CD4-positive, alpha-beta T cell treated with Interleukin-12 subunit alpha and Interleukin-12 subunit beta, for 1 hour (primary cell): ENCODE measurements at regions not wholly inside any gene's neighbourhood (a gene's known extent, or its start where the extent isn't known, plus 50 kb on each side); places are given as distances from the start of the nearest gene placed in this dataset.

ENCODE experiments used
- DNase-seq: peaks from one replicate; pipeline ENCODE4 v3.0.0-alpha.2; 2020

DNA sequence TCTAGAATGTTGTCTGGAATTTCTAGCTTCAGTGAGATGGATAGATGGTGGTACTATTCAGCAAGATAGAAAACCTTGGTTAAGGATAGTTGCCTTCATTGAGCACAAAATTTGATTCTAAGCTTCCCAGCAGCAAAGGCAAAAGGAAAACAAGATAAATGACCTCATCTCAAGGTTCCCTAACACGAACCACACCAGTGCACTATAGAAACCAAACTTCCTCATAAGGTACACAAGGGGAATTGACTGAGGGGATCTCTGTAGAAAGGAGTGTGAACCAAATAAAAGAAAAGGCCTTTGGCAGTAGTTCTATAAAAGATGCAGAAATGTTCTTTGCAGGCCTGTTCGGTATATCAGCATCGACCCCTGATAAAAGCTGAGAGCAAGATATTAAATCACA, 288.9 kb downstream of the SHQ1 start:
- DNase-seq: no peak

GRCh38 chr3:72558001-72558400, 290.2 kb downstream of the SHQ1 start:
- no peak for DNase-seq

DNA sequence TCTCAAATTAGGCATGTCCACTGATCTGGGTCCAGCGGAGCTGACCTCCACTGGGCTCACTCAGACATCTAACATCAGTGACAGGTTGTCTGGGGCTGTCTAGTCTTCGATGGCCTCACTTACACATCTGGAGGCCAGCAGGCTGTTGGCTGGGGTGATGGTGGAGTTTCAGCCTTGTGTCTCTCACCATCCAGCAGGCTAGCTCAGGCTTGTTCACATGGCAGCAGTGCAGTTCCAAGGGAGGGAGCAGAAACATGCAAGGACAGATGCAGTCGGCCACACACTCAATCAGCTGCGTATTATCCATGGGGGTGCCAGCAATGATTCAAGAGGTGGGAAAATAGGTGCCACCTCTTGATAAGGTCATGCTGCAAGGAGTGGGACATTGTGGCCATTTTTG, 292.5 kb downstream of the SHQ1 start:
- no peak for DNase-seq

- DNase-seq: no peak
These were observed 293.6 kb downstream of the SHQ1 start for GRCh38 chr3:72554689-72555088.

DNA sequence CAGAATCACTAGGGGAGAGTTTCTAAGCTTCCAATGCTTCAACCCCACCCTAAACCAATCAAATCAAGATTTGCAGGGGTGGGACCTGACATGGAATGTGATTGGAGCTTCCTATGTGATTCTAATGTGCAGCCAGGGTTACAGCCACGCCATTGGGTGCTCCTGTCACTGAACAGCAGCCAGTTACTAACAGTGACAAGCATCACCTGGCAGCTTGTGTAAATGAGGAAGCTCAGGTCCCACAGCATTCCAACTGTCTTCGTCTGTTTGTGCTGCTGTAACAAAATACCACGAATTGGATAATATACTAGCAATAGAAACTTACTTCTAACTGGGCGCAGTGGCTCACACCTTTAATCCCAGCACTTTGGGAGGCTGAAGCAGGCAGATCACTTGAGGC, 294.9 kb downstream of the SHQ1 start:
- DNase-seq: no peak

- no peak for DNase-seq
These were observed 297.5 kb downstream of the SHQ1 start for GRCh38 chr3:72550582-72551262.

- DNase-seq: no peak
These were observed 298.3 kb downstream of the SHQ1 start for GRCh38 chr3:72549761-72550581.

GRCh38 chr3:72548981-72549380, 299.3 kb downstream of the SHQ1 start:
- DNase-seq: no peak

- DNase-seq: no peak
These were observed 299.8 kb downstream of the SHQ1 start for GRCh38 chr3:72548461-72548860.

DNA sequence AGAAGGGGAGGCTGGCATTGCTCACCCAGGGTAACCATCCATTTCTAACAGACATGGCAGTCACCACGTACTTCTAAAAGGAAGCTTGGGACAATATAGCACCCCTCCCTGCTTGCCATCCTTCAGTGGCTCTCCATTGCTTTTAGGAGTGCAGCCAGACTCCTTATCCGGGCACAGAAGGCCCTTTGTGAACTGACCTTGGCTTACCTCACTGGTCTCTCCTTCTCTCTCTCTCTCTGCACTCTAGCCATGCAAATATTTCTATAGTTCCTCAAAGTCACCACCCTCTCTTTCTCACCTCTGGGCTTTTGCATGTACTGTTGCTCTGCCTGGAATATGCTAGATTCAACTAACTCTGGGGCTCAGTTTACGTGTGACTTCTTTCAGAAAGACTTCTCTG, 301.1 kb downstream of the SHQ1 start:
- no peak for DNase-seq

GRCh38 chr3:72544239-72544638, 304.0 kb downstream of the SHQ1 start:
- DNase-seq: no peak

GRCh38 chr3:72543246-72543645, 305.0 kb downstream of the SHQ1 start:
- no peak for DNase-seq

DNA sequence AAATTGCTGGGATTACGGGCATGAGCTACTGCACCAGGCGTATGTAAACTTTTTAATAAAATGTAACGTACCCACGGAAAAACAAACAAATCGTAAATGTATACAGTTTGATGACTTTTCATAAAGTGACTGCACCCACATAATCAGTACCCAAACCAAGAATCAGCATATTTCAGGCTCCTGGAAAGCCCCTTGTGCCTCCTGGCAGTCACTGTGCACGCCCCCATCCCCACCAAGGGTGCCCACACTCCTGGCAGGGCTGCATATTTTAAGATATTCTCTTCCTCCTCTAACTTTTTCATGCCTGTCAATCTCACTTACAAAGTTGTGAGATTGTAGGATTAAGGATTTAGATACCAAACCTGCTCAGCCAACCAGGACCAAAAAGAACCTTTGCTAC, 305.5 kb downstream of the SHQ1 start:
- no peak for DNase-seq

DNA sequence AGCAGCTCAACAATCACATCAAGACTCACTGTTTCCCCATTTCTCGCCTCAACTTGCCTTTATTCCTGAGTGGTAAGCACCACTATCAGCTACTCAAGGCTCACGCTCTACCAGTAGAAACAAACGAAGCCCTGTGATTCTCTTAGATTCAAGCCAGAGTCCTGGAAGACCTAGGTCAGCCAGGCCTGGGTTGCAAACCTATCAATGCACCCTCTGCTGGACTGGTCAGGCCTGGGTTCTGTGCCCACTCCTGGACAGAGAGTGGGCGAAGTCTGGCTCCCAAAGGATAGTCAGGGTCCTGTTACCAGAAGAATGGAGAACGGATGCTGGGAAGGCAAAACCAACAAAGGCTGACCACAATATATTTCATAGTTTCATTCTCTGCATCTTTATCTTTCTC, 308.4 kb downstream of the SHQ1 start:
- no peak for DNase-seq

DNA sequence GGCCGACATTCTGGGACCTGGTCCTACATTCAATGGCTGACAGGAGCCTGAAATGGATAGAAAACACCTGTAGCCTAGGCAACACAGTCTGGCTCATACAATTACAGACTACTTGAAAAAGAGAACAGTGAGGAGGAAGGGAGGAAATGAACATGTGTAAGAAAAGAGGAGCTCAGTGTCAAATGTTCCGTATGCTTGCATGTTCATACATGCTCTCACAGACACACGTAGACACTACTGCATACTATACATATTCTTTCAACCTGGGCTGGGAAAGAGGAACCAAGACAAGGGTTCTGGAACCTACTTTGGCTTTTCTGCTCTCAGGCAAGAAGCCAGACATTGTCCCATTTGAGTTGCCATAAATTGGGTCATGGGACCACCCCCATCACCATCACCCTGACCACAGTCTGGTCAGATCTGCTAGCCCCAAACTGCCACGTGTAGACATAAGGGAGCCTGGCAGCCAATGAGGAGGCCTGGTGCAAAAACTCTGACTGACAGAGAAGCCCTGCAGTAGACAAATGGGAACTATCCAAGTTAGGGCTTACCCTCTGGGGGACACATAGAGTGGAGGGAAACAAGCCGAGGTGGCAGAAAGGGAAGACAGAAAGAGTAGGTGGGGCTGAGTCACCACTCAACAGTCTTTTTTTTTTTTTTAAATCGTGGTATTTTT, 310.0 kb downstream of the SHQ1 start:
- no peak for DNase-seq

DNA sequence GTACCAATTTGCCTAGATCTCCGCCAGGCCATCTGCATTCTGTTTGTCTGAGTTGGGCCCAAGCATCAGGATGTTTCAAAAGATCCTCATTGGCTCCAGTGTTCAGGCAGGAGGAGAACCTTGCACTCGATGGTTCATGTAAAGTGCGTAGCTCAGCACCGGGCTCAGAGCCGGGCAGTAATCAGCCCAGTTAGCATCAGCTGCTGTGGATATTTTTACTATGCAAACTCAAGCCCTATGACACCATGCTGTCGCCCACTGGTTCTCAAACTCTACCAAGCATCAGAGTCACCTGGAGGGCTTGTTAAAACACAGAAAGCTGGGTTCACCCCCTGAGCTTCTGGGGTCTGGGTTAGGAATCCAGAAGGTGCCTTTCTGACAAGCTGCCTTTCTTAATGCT, 310.8 kb downstream of the SHQ1 start:
- no peak for DNase-seq

- DNase-seq: no peak
These were observed 311.4 kb downstream of the SHQ1 start for GRCh38 chr3:72536878-72537267.

- DNase-seq: no peak
These were observed 311.9 kb downstream of the SHQ1 start for GRCh38 chr3:72536206-72536877.

DNA sequence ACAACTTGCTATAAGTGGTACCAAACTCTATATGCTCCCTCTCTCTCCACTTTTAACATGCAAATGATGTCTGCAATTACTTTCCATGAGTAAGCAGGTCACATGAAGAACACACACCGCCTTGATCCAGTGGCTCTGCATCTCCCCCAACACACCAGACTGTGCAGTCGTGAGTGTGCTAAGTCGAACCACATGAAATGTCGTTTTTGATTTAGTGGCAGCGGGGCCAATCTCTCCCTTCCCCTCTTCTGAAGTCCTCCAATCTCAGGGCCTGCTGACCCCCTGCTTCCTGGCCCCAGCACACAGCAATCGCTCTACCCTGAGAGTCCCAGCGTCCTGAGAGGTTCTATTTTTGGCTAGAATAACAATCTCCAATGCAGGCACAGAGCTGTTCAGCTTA, 312.5 kb downstream of the SHQ1 start:
- no peak for DNase-seq

DNA sequence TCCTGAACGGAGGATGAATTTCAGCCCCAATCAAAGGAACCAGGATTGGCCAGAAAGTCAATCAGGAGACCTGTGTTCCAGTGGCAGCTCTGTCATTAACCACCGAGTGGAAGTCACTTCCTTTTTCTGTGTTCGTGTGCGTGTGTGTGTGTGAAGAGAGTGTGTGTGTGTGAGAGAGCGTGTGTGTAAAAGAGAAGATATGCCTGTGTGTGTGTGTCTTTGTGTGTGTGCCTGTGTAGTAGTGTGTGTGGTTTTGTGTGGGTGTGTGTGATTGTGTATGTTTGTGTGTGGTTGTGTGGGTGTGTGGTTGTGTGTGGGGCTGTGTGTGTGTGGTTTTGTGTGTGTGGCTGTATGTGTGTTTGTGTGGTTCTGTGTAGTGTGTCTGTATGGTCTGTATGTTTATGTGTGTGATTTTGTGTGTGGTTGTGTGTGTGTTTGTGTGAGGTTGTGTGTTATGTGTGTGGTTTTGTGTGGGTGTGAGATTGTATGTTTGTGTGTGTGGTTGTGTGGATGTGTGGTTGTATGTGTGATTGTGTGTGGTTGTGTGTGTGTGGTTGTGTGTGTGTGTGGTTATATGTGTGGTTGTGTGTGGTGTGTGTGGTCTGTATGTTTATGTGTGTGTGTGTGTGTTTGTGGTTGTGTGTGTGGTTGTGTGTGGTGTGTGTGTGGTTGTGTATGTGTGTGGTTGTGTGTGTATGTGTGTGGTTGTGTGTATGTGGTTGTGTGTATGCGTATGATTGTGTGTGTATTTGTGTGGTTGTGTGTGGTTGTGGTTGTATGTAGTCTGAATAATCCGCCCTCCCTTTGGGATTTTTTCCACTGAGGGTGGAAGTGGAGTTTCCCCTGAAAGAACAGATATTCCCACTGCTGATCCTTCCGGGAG, 314.4 kb downstream of the SHQ1 start:
- DNase-seq: no peak

GRCh38 chr3:72530426-72530825, 317.8 kb downstream of the SHQ1 start:
- no peak for DNase-seq

DNA sequence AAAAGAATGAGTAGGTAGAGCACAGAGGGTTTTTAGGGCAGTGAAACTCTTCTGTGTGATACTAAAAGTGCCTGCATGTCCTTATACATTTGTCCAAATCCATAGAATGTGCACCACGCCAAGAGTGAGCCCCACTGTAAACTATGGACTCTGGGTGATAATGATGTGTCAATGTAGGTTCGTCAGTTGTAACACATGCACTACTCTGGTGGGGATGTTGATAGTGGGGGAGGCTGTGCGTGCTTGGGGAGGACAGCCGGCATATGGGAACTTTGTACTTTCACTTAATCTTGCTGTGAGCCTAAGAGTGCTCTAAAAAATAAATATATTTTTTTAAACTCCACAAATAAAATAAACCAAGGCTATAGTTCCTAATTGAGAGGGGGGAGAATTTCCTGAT, 319.2 kb downstream of the SHQ1 start:
- DNase-seq: no peak
